HepG2 (cell line): ENCODE measurements at regions not wholly inside any gene's neighbourhood (a gene's known extent, or its start where the extent isn't known, plus 50 kb on each side); places are given as distances from the start of the nearest gene placed in this dataset.

Source experiments
- ATAC-seq: fragments of 200-7000 bp; cut with Tn5 transposase; 3 replicates; pipeline ENCODE4 v1.9.1; 2020; ENCODE audit warnings: mild to moderate bottlenecking, moderate library complexity
- BruUV-seq: library from RNA; stranded (reverse); fragments of 400-500 nt; replicated peaks from 2 replicates; lab custom pipeline; 2021; lab: Mats Ljungman, UMichigan
- CTCF ChIA-PET: fragments of 300-600 bp; formaldehyde crosslinking; extraction: SDS; loops from one replicate; lab custom pipeline; 2021; ENCODE audit warnings: low total read pairs, inconsistent platforms, low intra/inter-chr PET ratio; lab: Yijun Ruan, JAX
- POLR2A ChIA-PET: fragments of 350-600 bp; sonication (Branson Sonifier 250); formaldehyde crosslinking; loops from one replicate; lab custom pipeline; 2020; ENCODE audit warnings: antibody characterized with exemption, inconsistent platforms; lab: Yijun Ruan, JAX
- DNase-seq: peaks from one replicate; pipeline ENCODE4 v3.0.0-alpha.2; 2015; ENCODE audit warnings: low spot score
- FAIRE-seq: peaks from 3 replicates; lab custom pipeline; 2011; peaks lifted over from hg19 to GRCh38; lab: Jason Lieb, UNC
- H2AFZ ChIP-seq: one replicate; pipeline ENCODE4 v1.6.1; 2011; ENCODE audit warnings: low read length, inconsistent platforms
- H3K27ac ChIP-seq: fragments of 300-600 bp; 3 replicates; pipeline ENCODE4 v1.8.0; 2011; ENCODE audit warnings: mixed run types, mild to moderate bottlenecking, mixed read lengths, low read length, inconsistent platforms; ENCODE audit not compliant: insufficient read depth; ENCODE audit errors: extremely low read length
- H3K27me3 ChIP-seq, 2 experiments: fragments of 200-600 bp in 1 of 2; 2 replicates in 1 of 2; 3 replicates in 1 of 2; pipeline versions ENCODE4 v1.6.0 to v1.8.0; 2011; ENCODE audit warnings: low read length in 2 of 2, mild to moderate bottlenecking in 2 of 2, moderate library complexity in 2 of 2, inconsistent platforms in 1 of 2; ENCODE audit not compliant: insufficient read depth in 2 of 2, control insufficient read depth in 1 of 2
- H3K36me3 ChIP-seq, 2 experiments: fragments of 200-600 bp in 1 of 2; replicated peaks in 1 of 2; 2 replicates in 1 of 2; 3 replicates in 1 of 2; pipeline versions ENCODE4 v1.5.1 to v1.8.0; 2011; ENCODE audit warnings: low read length in 2 of 2, inconsistent platforms in 1 of 2; ENCODE audit not compliant: insufficient read depth in 2 of 2, control insufficient read depth in 1 of 2
- H3K4me1 ChIP-seq: 2 replicates; pipeline ENCODE4 v1.5.1; 2012; ENCODE audit warnings: low read length, inconsistent platforms; ENCODE audit not compliant: insufficient read depth
- H3K4me2 ChIP-seq: 2 replicates; pipeline ENCODE4 v1.6.0; 2011; ENCODE audit warnings: low read depth, low read length, inconsistent platforms
- H3K4me3 ChIP-seq, 3 experiments: fragments of 200-600 bp in 1 of 3; sonication (generic), shearing (Covaris generic) in 1 of 3; replicated peaks in 1 of 3; 2 replicates each; pipeline ENCODE4 v1.5.1; 2011 to 2016; ENCODE audit warnings: low read length in 3 of 3, inconsistent platforms in 2 of 3, low read depth in 2 of 3, mild to moderate bottlenecking in 2 of 3, control low read depth in 1 of 3, mixed read lengths in 1 of 3; ENCODE audit not compliant: insufficient read depth in 1 of 3
- H3K79me2 ChIP-seq: one replicate; pipeline ENCODE4 v1.6.1; 2011; ENCODE audit warnings: low read length, inconsistent platforms; ENCODE audit not compliant: insufficient read depth
- H3K9ac ChIP-seq: 2 replicates; pipeline ENCODE4 v1.6.0; 2011; ENCODE audit warnings: mild to moderate bottlenecking, low read depth, low read length, inconsistent platforms; ENCODE audit not compliant: insufficient read depth
- H3K9me3 ChIP-seq: 2 replicates; pipeline ENCODE4 v1.5.1; 2012; ENCODE audit warnings: mild to moderate bottlenecking, low read length
- H4K20me1 ChIP-seq: 2 replicates; pipeline ENCODE4 v1.6.0; 2011; ENCODE audit warnings: inconsistent platforms, mild to moderate bottlenecking, low read length, moderate library complexity; ENCODE audit not compliant: insufficient read depth
- CHD4 ChIP-seq: fragments of 200-600 bp; sonication (generic); IDR thresholded peaks from 2 replicates; pipeline ENCODE4 v1.7.0; 2017; ENCODE audit warnings: mild to moderate bottlenecking, low read length, borderline replicate concordance
- FOXA3 ChIP-seq: IDR thresholded peaks from 2 replicates; pipeline ENCODE4 v1.6.1; 2016; ENCODE audit warnings: missing genetic modification reagents, missing compliant biosample characterization
- HNF4A ChIP-seq: sonication (generic); formaldehyde crosslinking; IDR thresholded peaks from 2 replicates; pipeline ENCODE4 v1.4.0; 2020; ENCODE audit warnings: missing genetic modification reagents
- KLF9 ChIP-seq: IDR thresholded peaks from 2 replicates; pipeline ENCODE4 v1.6.1; 2016; ENCODE audit warnings: low read depth
- NONO ChIP-seq, 2 experiments: fragments of 450-650 bp in 1 of 2; sonication (generic) in 1 of 2; formaldehyde crosslinking in 1 of 2; IDR thresholded peaks in 1 of 2; conservative IDR thresholded peaks in 1 of 2; 2 replicates each; pipeline versions ENCODE4 v1.6.1 to v1.8.0; 2017 to 2022; ENCODE audit warnings: mild to moderate bottlenecking in 1 of 2, missing genetic modification reagents in 1 of 2, moderate library complexity in 1 of 2
- POGZ ChIP-seq: sonication (generic); formaldehyde crosslinking; IDR thresholded peaks from 2 replicates; pipeline ENCODE4 v1.4.0; 2020; ENCODE audit warnings: mild to moderate bottlenecking, missing genetic modification reagents
- RORA ChIP-seq: sonication (generic); formaldehyde crosslinking; IDR thresholded peaks from 2 replicates; pipeline ENCODE4 v1.5.0; 2020; ENCODE audit warnings: mild to moderate bottlenecking, missing genetic modification reagents, moderate library complexity
- SAP130 ChIP-seq: IDR thresholded peaks from 2 replicates; pipeline ENCODE4 v1.6.1; 2016; ENCODE audit warnings: low read depth
- TEAD3 ChIP-seq: optimal IDR thresholded peaks from 2 replicates; pipeline ENCODE3; 2016; ENCODE audit warnings: borderline replicate concordance
- YEATS4 ChIP-seq: sonication (generic); formaldehyde crosslinking; IDR thresholded peaks from 2 replicates; pipeline ENCODE4 v1.4.0; 2020; ENCODE audit warnings: missing genetic modification reagents, borderline replicate concordance
- ZBTB7B ChIP-seq: sonication (generic); formaldehyde crosslinking; IDR thresholded peaks from 2 replicates; pipeline ENCODE4 v1.4.0; 2020; ENCODE audit warnings: missing genetic modification reagents
- ZMYM2 ChIP-seq: sonication (generic); formaldehyde crosslinking; IDR thresholded peaks from 2 replicates; pipeline ENCODE4 v1.8.0; 2022; ENCODE audit warnings: mild to moderate bottlenecking, missing genetic modification reagents
- ZNF589 ChIP-seq: sonication (generic); formaldehyde crosslinking; conservative IDR thresholded peaks from 2 replicates; pipeline ENCODE4 v1.8.0; 2022; ENCODE audit warnings: mild to moderate bottlenecking, moderate library complexity, missing genetic modification reagents
- ZNF614 ChIP-seq: IDR thresholded peaks from 2 replicates; pipeline ENCODE4 v1.6.1; 2018; ENCODE audit warnings: missing biosample characterization, missing genetic modification reagents, inconsistent platforms, borderline replicate concordance
- WGBS: methylation state at CpG from one replicate; pipeline ENCODE4 v1.1.6; 2017; ENCODE audit warnings: low lambda C conversion rate; 5-methylcytosine and 5-hydroxymethylcytosine counted together
- in situ Hi-C: cut with HindIII; loops from 2 replicates; pipeline ENCODE4 v1.10.0; 2017; ENCODE audit warnings: low pct_unique_long_range_greater_than_20kb; ENCODE audit not compliant: extremely low pct_ligation_motif_present
- intact Hi-C: fragments of 100-400 bp; cut with micrococcal nuclease; formaldehyde crosslinking; loops from one replicate; pipeline ENCODE4 v1.10.0; 2022; ENCODE audit not compliant: unreplicated experiment
- TF ChIP-seq, protein P1 (sequence below): IDR thresholded peaks from 2 replicates; pipeline ENCODE4 v1.6.1; 2016; ENCODE audit warnings: missing compliant biosample characterization, missing genetic modification reagents, borderline replicate concordance
- TF ChIP-seq, protein P2 (sequence below): IDR thresholded peaks from 2 replicates; pipeline ENCODE4 v1.6.1; 2012; ENCODE audit warnings: inconsistent platforms
- TF ChIP-seq, protein P3 (sequence below), 2 experiments: sonication (generic) in 1 of 2; formaldehyde crosslinking in 1 of 2; IDR thresholded peaks; 2 replicates each; pipeline versions ENCODE4 v1.5.1 to v1.6.1; 2011 to 2020; ENCODE audit warnings: borderline replicate concordance in 1 of 2, low read depth in 1 of 2, low read length in 1 of 2, mild to moderate bottlenecking in 1 of 2, missing genetic modification reagents in 1 of 2, moderate library complexity in 1 of 2
- TF ChIP-seq, protein P4 (sequence below): sonication (generic); formaldehyde crosslinking; IDR thresholded peaks from 2 replicates; pipeline ENCODE4 v1.4.0; 2020; ENCODE audit warnings: missing genetic modification reagents

DNA sequence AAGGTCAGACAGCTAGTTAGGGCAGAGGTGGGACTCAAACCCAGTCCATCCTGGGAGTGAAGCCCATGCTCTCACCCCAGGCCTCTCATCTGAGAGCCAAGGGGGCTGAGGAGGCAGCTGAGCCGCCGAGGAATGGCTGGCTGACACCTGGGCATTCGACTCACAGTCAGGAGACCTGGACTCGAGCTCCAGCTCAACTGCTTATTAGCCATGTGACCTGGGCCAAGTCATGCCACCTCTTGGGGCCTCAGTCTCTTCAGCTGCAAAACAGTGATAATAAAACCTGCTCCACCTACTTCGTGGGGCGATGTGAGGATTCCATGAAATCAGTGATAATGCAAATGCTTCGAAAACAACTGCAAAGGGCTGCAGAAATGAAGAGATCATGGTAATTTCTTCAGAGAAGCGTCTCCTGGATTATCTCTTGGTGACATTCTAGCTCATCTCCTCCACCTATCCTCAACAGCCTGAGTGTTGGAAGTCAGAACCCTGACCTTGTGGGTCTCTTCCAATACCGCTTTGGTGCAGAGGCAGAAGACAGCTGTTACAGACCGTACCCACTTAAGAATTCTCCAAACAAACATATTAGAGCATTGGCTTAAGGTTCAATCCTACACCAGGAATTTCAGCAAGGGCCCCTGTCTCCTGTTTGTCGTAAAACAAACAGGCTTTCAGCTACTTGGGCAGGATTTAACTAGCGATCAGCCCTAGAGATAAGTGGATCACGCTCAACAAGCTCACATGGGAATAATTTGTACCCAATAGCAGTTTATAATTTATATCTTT is 60.0 kb upstream of the PIM1 start:
- no peaks in the 10 kb centered on the region for H4K20me1 ChIP-seq
- peak overlapping the region; percentile 67 for H3K9ac ChIP-seq
- no peaks in the 10 kb centered on the region for H3K27me3 ChIP-seq
- no peaks in the 10 kb centered on the region for H3K79me2 ChIP-seq
- peak overlapping the region; percentile 76 for H3K27ac ChIP-seq
- POLR2A ChIA-PET, result interaction anchor here (0.7 to 6.9 kb wide), 26 partner anchors 7 to 135 kb away, joined by 3 to 172 read pairs (median 6); partner anchors contain the start of gene PIM1
- ATAC-seq (peak; percentile 48), DNase-seq (peak; percentile 78), FAIRE-seq (peak; percentile 39)
- peaks cover 79% of the 10 kb centered on the region for H3K4me1 ChIP-seq
- intact Hi-C loops (no loop called here), in situ Hi-C loops (no loop called here)
- H3K4me2 ChIP-seq, result peak overlapping the region; percentile 85
- H3K4me3 ChIP-seq, result peak overlapping the region; percentile 20 to 45 (median 41); a peak in 5 of 6 replicates
- CTCF ChIA-PET, result no interaction called here
- WGBS, result 10% methylated on average over 11 of the region's 13 CpGs
- H3K9me3 ChIP-seq, result no peaks in the 10 kb centered on the region
- H2AFZ ChIP-seq, result no peak overlapping the region
- H3K36me3 ChIP-seq, result no peaks in the 10 kb centered on the region
- no TSS peak for BruUV-seq
- TF ChIP-seq HNF4A (CRISPR knock-in tag), result peak; percentile 48
- peak; percentile 33 for TF ChIP-seq SAP130 (CRISPR knock-in tag)
- TF ChIP-seq ZBTB7B (CRISPR knock-in tag), result peak; percentile 20; the same call in 1 of the 2 replicates
- no peak for TF ChIP-seq KLF9 (CRISPR knock-in tag)
- 0 out of 2 replicates have a peak, but pooled peaks have one; percentile 1 for TF ChIP-seq POGZ (CRISPR knock-in tag)
- TF ChIP-seq CHD4, result 0 out of 2 replicates have a peak, but pooled peaks have one; percentile 2
- TF ChIP-seq, protein P1, sequence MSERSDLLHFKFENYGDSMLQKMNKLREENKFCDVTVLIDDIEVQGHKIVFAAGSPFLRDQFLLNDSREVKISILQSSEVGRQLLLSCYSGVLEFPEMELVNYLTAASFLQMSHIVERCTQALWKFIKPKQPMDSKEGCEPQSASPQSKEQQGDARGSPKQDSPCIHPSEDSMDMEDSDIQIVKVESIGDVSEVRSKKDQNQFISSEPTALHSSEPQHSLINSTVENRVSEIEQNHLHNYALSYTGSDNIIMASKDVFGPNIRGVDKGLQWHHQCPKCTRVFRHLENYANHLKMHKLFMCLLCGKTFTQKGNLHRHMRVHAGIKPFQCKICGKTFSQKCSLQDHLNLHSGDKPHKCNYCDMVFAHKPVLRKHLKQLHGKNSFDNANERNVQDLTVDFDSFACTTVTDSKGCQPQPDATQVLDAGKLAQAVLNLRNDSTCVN, result no peak
- TF ChIP-seq YEATS4 (CRISPR knock-in tag), result peak; percentile 10; the same call in 1 of the 2 replicates
- no peak for TF ChIP-seq RORA (CRISPR knock-in tag)
- TF ChIP-seq ZNF614, result peak; percentile 59; the same call in 1 of the 2 replicates
- TF ChIP-seq NONO (IDR thresholded peaks at IDR 0.05), result no peak
- 0 out of 2 replicates have a peak, but pooled peaks have one; percentile 4 for TF ChIP-seq NONO (CRISPR knock-in tag; conservative IDR thresholded peaks at IDR 0.05)
- TF ChIP-seq ZMYM2 (CRISPR knock-in tag), result no peak
- TF ChIP-seq ZNF589 (CRISPR knock-in tag), result no peak
- TF ChIP-seq, protein P2, sequence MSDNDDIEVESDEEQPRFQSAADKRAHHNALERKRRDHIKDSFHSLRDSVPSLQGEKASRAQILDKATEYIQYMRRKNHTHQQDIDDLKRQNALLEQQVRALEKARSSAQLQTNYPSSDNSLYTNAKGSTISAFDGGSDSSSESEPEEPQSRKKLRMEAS, result 0 out of 2 replicates have a peak, but pooled peaks have one; percentile 31
- peak; percentile 45; the same call in 1 of the 2 replicates for TF ChIP-seq FOXA3 (CRISPR knock-in tag)
- peak; percentile 75 for TF ChIP-seq TEAD3 (CRISPR knock-in tag)
- TF ChIP-seq, protein P3, sequence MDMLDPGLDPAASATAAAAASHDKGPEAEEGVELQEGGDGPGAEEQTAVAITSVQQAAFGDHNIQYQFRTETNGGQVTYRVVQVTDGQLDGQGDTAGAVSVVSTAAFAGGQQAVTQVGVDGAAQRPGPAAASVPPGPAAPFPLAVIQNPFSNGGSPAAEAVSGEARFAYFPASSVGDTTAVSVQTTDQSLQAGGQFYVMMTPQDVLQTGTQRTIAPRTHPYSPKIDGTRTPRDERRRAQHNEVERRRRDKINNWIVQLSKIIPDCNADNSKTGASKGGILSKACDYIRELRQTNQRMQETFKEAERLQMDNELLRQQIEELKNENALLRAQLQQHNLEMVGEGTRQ (IDR thresholded peaks at IDR 0.05; ENCODE audit: low read depth, low read length), result no peak
- TF ChIP-seq, protein P3 (CRISPR knock-in tag; IDR thresholded peaks at IDR 0.05; ENCODE audit: borderline replicate concordance), result 0 out of 2 replicates have a peak, but pooled peaks have one; percentile 39
- TF ChIP-seq, protein P4, sequence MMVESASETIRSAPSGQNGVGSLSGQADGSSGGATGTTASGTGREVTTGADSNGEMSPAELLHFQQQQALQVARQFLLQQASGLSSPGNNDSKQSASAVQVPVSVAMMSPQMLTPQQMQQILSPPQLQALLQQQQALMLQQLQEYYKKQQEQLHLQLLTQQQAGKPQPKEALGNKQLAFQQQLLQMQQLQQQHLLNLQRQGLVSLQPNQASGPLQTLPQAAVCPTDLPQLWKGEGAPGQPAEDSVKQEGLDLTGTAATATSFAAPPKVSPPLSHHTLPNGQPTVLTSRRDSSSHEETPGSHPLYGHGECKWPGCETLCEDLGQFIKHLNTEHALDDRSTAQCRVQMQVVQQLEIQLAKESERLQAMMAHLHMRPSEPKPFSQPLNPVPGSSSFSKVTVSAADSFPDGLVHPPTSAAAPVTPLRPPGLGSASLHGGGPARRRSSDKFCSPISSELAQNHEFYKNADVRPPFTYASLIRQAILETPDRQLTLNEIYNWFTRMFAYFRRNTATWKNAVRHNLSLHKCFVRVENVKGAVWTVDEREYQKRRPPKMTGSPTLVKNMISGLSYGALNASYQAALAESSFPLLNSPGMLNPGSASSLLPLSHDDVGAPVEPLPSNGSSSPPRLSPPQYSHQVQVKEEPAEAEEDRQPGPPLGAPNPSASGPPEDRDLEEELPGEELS, result peak; percentile 39; the same call in 1 of the 2 replicates
